GM12874 (cell line): ENCODE measurements at regions not wholly inside any gene's neighbourhood (a gene's known extent, or its start where the extent isn't known, plus 50 kb on each side); places are given as distances from the start of the nearest gene placed in this dataset.

Experiments
- TF ChIP-seq, protein P1 (sequence below): IDR thresholded peaks from 2 replicates; pipeline ENCODE4 v1.5.1; 2011; ENCODE audit warnings: low read depth, mild to moderate bottlenecking, control low read depth, low read length, moderate library complexity; ENCODE audit not compliant: insufficient read depth

DNA sequence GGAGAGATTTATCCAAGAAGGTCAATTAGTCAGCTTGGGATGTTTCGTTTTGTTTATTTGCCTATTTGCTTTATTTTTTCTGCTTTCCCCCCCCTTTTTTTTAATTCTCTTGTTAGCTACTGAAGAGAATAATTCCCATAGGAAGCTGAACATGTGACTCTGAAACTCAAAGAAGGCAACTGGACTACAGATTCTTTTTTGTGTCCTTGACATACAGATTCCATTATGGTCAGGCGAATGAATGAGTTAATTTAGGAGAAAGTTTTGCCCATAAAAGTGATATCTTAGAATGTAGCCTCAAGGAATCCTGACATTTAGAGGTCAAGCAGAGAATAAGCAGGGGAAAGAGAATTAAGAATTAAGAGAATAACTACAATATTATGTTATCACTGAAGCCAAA lies 514.2 kb upstream of the LINC00305 start:
- TF ChIP-seq, protein P1, sequence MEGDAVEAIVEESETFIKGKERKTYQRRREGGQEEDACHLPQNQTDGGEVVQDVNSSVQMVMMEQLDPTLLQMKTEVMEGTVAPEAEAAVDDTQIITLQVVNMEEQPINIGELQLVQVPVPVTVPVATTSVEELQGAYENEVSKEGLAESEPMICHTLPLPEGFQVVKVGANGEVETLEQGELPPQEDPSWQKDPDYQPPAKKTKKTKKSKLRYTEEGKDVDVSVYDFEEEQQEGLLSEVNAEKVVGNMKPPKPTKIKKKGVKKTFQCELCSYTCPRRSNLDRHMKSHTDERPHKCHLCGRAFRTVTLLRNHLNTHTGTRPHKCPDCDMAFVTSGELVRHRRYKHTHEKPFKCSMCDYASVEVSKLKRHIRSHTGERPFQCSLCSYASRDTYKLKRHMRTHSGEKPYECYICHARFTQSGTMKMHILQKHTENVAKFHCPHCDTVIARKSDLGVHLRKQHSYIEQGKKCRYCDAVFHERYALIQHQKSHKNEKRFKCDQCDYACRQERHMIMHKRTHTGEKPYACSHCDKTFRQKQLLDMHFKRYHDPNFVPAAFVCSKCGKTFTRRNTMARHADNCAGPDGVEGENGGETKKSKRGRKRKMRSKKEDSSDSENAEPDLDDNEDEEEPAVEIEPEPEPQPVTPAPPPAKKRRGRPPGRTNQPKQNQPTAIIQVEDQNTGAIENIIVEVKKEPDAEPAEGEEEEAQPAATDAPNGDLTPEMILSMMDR, result no peak

GRCh38 chr18:64659196-64659595 lies 510.3 kb upstream of the LINC00305 start:
- TF ChIP-seq, protein P1, result no peak

DNA sequence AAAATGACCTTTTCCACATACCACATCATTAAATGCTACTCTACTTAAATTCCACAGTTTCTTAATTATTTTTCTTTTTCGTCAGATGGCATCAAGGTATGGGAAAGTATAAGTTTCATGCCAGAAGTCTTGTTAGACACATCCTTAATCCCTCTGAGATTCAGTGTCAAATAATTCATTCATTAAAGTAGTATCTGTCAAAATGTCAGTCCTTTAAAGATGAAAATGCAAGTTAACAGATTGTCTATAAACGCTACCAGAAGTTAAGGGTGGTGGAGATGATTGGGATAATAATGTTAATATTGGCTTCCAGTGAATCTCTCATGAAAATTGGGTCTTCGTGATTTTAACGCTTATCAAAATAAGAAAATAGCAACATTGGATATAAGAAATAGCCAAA lies 504.2 kb upstream of the LINC00305 start:
- TF ChIP-seq, protein P1, result no peak

DNA sequence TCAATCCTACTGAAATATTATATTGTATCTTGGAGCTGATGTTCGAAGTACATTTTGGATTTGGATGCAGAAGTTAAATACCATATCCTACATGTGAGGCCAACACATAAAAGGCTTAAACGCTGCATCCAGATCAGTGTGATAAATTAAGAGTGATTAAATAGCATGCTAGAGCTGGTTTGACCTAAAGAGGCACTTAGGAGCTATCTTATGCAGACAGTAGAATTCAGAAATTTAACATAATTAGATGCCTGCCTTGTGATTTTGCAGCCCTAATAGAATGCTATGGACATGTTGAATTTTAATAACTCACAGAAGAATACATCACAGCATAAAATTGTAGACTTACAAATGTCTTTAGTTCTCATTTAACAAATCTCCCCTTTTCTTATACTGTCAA lies 501.2 kb upstream of the LINC00305 start:
- TF ChIP-seq, protein P1, result no peak

DNA sequence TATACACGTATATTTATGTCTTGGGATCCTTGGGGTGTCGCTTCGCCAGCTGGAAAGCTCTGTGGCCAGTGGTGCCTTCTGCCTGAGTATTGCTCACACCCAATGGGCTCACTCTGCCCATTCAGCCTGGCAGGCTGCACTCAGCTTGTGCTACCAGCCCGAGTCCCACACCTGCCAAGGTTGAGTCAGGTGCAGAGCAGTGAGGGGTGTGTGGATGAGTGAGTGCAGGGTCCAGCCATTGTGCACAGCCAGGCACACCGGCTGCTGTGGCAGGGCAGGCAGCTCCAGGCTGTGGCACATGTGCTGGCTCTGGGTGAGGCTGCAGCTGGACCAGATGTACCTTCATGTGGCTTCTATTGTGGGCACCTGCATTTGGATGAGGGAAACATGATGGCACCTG lies 496.9 kb upstream of the LINC00305 start:
- TF ChIP-seq, protein P1, result no peak

- TF ChIP-seq, protein P1, result no peak
Observed at GRCh38 chr18:64639536-64639935, 490.6 kb upstream of the LINC00305 start.

GRCh38 chr18:64620971-64621560 lies 472.2 kb upstream of the LINC00305 start:
- TF ChIP-seq, protein P1, result no peak
